ENCODE measurements at regions not wholly inside any gene's neighbourhood (a gene's known extent, or its start where the extent isn't known, plus 50 kb on each side); places are given as distances from the start of the nearest gene placed in this dataset.

DNA sequence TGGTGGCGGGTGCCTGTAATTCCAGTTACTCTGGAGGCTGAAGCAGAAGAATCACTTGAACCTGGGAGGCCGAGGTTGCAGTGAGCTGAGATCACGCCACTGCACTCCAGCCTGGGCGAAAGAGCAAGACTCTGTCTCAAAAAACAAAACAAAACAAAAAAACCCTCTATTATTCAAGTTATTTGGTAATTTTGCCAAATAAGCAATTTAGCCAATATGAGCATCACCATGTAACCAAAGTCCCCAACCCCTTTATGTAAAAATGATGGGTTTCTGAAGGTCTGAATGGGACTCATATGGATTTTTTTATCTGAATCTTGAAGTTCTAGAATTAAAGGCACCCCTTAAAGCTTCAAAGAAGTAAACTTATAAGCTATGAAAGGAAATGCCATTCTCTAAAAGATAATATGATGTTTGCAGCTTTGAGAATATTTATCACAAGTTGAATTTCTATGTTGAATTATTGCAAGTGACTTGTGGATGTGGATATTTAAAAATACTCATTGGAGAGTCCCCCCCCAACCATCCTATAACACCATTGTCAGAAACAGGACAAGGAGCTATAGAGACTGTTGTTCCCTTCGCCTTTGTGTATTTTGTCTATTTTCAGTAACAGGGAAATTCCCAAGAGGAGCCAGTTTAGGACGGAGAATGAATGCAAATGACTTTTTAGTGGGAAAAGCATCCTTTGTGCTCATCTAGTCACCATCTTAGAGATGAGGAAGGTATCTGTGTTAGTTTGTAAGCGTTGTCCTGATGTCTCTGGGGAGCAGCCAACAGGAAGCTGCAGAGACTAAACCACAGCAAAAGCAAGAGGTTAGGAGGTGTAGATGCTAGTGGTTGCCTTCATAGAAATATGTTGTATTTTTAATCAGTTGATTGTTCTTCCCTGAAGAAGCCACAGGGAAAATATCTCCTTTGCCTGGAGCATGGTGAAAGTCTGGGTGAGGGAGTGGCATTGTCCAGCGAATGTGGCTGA is 68.3 kb downstream of the TET3 start:
- Histone ChIP-seq H3K4me3 (ENCODE audit: low read depth in 1 of 3, low read length in 3 of 3) (no peak overlapping the region), H3K36me3 (ENCODE audit: control insufficient read depth in 3 of 3, insufficient read depth in 2 of 3, low read depth in 1 of 3, low read length in 3 of 3) (peaks cover 0 to 30% (median 0%) of the 10 kb centered on the region in 3 donors), H3K4me1 (ENCODE audit: control insufficient read depth in 3 of 3, insufficient read depth in 2 of 3, low read depth in 1 of 3, low read length in 2 of 3) (peaks cover 2 to 13% (median 4%) of the 10 kb centered on the region in 3 donors), H3K27ac (ENCODE audit: low read depth in 1 of 3, low read length in 2 of 3) (no peak overlapping the region), H3K27me3 (ENCODE audit: control insufficient read depth in 3 of 3, insufficient read depth in 3 of 3, low read length in 3 of 3) (no peaks in the 10 kb centered on the region), H3K9me3 (ENCODE audit: control insufficient read depth in 2 of 2, insufficient read depth in 1 of 2, low read depth in 1 of 2, low read length in 1 of 2) (no peaks in the 10 kb centered on the region)
- DNase-seq (no peak), FAIRE-seq (no peak)
- 83 to 90% (median 87%) methylated on average over 8 of the region's 8 CpGs for WGBS, 3 donors

DNA sequence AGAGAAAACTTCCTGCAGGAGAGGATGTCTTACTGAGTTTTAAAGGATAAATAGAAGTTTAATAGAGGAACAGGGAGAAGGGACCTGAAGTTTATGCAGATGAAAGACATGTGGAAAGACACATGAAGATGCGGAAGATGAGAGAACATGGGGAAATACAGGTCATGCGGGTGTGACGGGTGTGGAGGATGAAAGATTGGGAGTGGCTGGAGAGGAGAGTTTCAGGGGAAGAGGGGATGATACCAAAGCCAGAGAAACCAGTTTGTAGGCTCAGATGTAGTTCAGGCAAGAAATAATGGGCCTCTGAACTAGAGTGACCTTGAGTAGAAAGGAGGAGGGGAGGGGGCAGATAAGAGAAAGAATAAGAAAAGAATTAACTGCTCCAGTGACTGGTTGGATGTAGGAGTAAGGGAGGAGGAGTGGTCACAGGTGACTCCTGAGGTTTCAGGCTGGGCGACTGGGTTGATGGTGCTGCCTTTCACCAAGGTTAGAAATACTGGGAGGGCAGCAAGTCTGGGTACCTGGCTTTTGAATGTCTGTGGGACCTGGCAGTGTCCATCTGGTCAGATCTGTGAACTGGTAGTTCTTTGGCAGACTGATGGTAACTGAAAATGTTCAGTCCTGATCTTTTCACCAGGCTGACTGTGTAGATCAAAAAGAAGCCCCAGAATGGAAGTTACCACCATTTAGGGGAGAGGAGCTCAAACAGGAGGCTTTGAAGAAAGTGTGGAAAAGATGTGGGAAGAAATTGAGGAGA is 69.4 kb downstream of the TET3 start:
- no peak for FAIRE-seq
- WGBS, 3 donors = 73 to 84% (median 84%) methylated on average over 4 of the region's 4 CpGs
- no peak for DNase-seq
- Histone ChIP-seq H3K27me3 (ENCODE audit: control insufficient read depth in 3 of 3, insufficient read depth in 3 of 3, low read length in 3 of 3) (no peaks in the 10 kb centered on the region), H3K4me1 (ENCODE audit: control insufficient read depth in 3 of 3, insufficient read depth in 2 of 3, low read depth in 1 of 3, low read length in 2 of 3) (peaks cover 2 to 13% (median 4%) of the 10 kb centered on the region in 3 donors), H3K4me3 (ENCODE audit: low read depth in 1 of 3, low read length in 3 of 3) (no peak overlapping the region), H3K9me3 (ENCODE audit: control insufficient read depth in 2 of 2, insufficient read depth in 1 of 2, low read depth in 1 of 2, low read length in 1 of 2) (no peaks in the 10 kb centered on the region), H3K27ac (ENCODE audit: low read depth in 1 of 3, low read length in 2 of 3) (no peak overlapping the region), H3K36me3 (ENCODE audit: control insufficient read depth in 3 of 3, insufficient read depth in 2 of 3, low read depth in 1 of 3, low read length in 3 of 3) (peaks cover 0 to 20% (median 0%) of the 10 kb centered on the region in 3 donors)

DNA sequence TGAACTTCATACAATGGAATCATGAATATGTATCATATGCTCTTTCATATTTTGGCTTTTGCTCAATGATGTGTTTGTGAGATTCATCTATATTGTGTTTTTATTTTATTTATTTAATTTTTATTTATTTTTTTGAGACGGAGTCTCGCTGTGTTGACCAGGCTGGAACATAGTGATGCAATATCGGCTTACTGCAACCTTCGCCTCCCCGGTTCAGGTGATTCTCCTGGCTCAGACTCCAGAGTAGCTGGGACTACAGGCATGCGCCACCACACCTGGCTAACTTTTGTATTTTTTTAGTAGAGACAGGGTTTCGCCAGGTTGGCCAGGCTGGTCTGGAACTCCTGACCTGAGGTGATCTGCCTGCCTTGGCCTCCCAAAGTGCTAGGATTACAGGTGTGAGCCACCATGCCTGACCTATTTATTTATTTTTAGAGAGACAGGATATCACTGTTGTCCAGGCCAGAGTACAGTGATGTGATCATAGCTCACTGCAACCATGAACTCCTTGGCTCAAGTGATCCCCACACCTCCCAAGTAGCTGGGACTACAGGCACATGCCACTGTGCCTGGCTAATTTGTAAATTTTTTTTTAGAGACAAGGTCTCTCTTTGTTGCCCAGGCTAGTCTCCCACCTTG is 74.5 kb downstream of the TET3 start:
- no peak for DNase-seq
- no peak for FAIRE-seq
- peaks cover 0 to 3% (median 0%) of the 10 kb centered on the region in 3 donors for H3K4me1 ChIP-seq (ENCODE audit: control insufficient read depth in 3 of 3, insufficient read depth in 2 of 3, low read depth in 1 of 3, low read length in 2 of 3)
- H3K9me3 ChIP-seq (ENCODE audit: control insufficient read depth in 2 of 2, insufficient read depth in 1 of 2, low read depth in 1 of 2, low read length in 1 of 2) = no peaks in the 10 kb centered on the region
- 97 to 99% (median 99%) methylated on average over 7 of the region's 7 CpGs for WGBS, 3 donors
- H3K27me3 ChIP-seq (ENCODE audit: control insufficient read depth in 3 of 3, insufficient read depth in 3 of 3, low read length in 3 of 3) = no peaks in the 10 kb centered on the region
- no peak overlapping the region for H3K27ac ChIP-seq (ENCODE audit: low read depth in 1 of 3, low read length in 2 of 3)
- H3K4me3 ChIP-seq (ENCODE audit: low read depth in 1 of 3, low read length in 3 of 3) = no peak overlapping the region
- H3K36me3 ChIP-seq (ENCODE audit: control insufficient read depth in 3 of 3, insufficient read depth in 2 of 3, low read depth in 1 of 3, low read length in 3 of 3) = peaks cover 0 to 14% (median 0%) of the 10 kb centered on the region in 3 donors

DNA sequence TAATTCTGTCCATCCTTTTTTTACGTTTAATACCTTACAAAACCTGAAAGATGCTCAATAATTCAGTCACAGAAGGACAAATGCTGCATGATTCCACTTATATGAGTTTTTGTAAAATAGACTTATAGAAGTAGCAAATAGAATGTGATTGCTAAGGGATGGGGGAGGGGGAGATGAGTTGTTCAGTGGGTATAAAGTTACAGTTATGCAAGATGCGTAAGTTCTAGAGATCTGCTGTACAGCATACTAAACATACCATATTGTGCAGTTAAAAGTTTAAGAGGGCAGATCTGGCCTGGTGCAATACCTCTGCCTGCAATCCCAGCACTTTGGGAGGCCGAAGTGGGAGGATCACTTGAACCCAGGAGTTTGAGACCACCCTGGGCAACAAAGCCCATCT is 78.8 kb downstream of the TET3 start:
- FAIRE-seq (no peak), DNase-seq (no peak)
- Histone ChIP-seq H3K27me3 (ENCODE audit: control insufficient read depth in 3 of 3, insufficient read depth in 3 of 3, low read length in 3 of 3) (no peaks in the 10 kb centered on the region), H3K9me3 (ENCODE audit: control insufficient read depth in 2 of 2, insufficient read depth in 1 of 2, low read depth in 1 of 2, low read length in 1 of 2) (no peaks in the 10 kb centered on the region), H3K27ac (ENCODE audit: low read depth in 1 of 3, low read length in 2 of 3) (no peak overlapping the region), H3K36me3 (ENCODE audit: control insufficient read depth in 3 of 3, insufficient read depth in 2 of 3, low read depth in 1 of 3, low read length in 3 of 3) (peaks cover 0 to 10% (median 0%) of the 10 kb centered on the region in 3 donors), H3K4me3 (ENCODE audit: low read depth in 1 of 3, low read length in 3 of 3) (no peak overlapping the region), H3K4me1 (ENCODE audit: control insufficient read depth in 3 of 3, insufficient read depth in 2 of 3, low read depth in 1 of 3, low read length in 2 of 3) (no peaks in the 10 kb centered on the region)
- WGBS, 3 donors = 95 to 100% (median 96%) methylated on average over 3 of the region's 3 CpGs

DNA sequence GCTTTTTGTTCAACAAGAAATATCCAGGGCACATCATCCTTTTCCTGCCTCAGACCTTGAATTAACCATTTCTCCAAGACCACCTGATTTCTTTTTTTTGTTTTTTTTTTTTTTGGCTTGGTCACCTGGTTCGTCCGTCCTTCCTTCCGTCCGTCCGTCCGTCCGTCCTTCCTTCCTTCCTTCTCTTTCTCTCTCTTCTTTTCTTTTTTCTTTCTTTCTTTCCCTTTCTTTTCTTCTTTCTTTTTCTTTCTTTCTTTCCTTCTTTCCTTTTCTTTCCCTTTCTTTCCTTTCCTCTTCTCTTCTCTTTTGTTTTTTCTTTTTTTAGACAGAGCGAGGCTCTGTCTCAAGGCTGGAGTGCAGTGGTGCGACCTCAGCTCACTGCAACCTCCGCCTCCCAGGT is 80.7 kb downstream of the TET3 start:
- peaks cover 0 to 3% (median 0%) of the 10 kb centered on the region in 3 donors for H3K36me3 ChIP-seq (ENCODE audit: control insufficient read depth in 3 of 3, insufficient read depth in 2 of 3, low read depth in 1 of 3, low read length in 3 of 3)
- WGBS, 3 donors = 86 to 95% (median 91%) methylated on average over 10 of the region's 10 CpGs
- FAIRE-seq (no peak), DNase-seq (no peak)
- no peaks in the 10 kb centered on the region for H3K4me1 ChIP-seq (ENCODE audit: control insufficient read depth in 3 of 3, insufficient read depth in 2 of 3, low read depth in 1 of 3, low read length in 2 of 3)
- no peaks in the 10 kb centered on the region for H3K9me3 ChIP-seq (ENCODE audit: control insufficient read depth in 2 of 2, insufficient read depth in 1 of 2, low read depth in 1 of 2, low read length in 1 of 2)
- H3K4me3 ChIP-seq (ENCODE audit: low read depth in 1 of 3, low read length in 3 of 3) = no peak overlapping the region
- no peaks in the 10 kb centered on the region for H3K27me3 ChIP-seq (ENCODE audit: control insufficient read depth in 3 of 3, insufficient read depth in 3 of 3, low read length in 3 of 3)
- no peak overlapping the region for H3K27ac ChIP-seq (ENCODE audit: low read depth in 1 of 3, low read length in 2 of 3)

DNA sequence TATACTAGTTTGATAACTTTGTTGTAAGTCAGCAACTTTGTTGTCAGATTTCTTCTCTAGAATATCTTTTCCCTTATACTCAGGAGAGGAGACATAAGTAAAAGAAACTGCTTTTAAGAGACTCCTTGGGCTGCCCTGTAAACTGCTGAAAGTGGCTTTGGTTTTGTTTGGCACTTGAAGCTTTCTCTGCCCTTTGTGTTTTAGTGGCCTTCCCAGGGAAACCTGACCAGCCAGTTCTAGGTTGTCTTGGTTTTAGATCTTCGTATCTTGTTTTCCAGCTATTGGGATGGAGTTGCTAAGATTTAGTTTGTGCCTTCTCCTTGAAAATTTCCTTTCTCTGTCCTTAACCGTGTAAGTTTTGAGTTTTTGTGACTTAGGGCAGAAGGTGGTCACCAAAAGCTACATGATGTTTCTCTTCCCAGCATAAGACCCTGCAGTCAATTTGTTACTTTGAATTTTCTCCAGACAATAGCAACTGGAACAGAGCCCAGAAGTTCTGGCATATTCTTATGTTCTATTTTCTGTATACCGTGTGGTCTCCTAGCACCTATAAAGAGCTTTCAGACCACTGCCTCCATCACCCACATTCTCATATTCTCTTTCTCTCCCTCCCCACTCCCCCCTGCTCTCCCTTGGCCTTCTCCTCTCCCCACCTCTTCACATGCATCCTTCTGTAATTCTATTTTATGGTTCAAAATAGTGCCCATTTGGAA is 81.1 kb downstream of the BOLA3 start:
- H3K27me3 ChIP-seq (ENCODE audit: control insufficient read depth in 3 of 3, insufficient read depth in 3 of 3, low read length in 3 of 3) = no peaks in the 10 kb centered on the region
- 67 to 76% (median 74%) methylated on average over 3 of the region's 3 CpGs for WGBS, 3 donors
- no peaks in the 10 kb centered on the region for H3K4me1 ChIP-seq (ENCODE audit: control insufficient read depth in 3 of 3, insufficient read depth in 2 of 3, low read depth in 1 of 3, low read length in 2 of 3)
- H3K4me3 ChIP-seq (ENCODE audit: low read depth in 1 of 3, low read length in 3 of 3) = no peak overlapping the region
- no peak overlapping the region for H3K27ac ChIP-seq (ENCODE audit: low read depth in 1 of 3, low read length in 2 of 3)
- FAIRE-seq = no peak
- H3K9me3 ChIP-seq (ENCODE audit: control insufficient read depth in 2 of 2, insufficient read depth in 1 of 2, low read depth in 1 of 2, low read length in 1 of 2) = no peaks in the 10 kb centered on the region
- H3K36me3 ChIP-seq (ENCODE audit: control insufficient read depth in 3 of 3, insufficient read depth in 2 of 3, low read depth in 1 of 3, low read length in 3 of 3) = peaks cover 0 to 3% (median 0%) of the 10 kb centered on the region in 3 donors
- no peak for DNase-seq

DNA sequence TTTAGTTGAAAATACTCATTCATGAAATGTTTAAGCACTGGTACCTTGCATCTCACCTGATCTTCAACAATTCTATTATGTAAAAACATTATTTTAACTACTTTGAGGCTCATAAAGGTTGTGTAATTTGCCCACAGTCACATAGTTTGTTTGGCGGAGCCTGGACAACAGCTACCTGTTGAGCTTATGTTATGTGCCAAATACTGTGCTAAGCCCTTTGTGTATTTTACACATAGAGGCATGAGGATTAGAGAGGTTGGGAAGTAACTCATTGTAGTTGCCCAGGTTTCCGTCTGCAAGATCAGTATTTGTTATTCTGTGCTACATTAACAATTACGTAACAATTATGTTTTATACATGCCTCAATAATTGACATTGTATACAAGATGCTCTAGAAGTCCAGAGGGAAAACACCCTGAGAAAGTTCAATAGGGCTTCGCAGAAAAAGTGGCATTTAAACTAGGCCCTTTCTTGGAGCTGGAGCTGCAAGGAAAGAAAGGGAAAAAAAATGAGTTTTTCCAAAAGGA is 80.4 kb downstream of the BOLA3 start:
- Histone ChIP-seq H3K4me1 (ENCODE audit: control insufficient read depth in 3 of 3, insufficient read depth in 2 of 3, low read depth in 1 of 3, low read length in 2 of 3) (no peaks in the 10 kb centered on the region), H3K36me3 (ENCODE audit: control insufficient read depth in 3 of 3, insufficient read depth in 2 of 3, low read depth in 1 of 3, low read length in 3 of 3) (peaks cover 0 to 3% (median 0%) of the 10 kb centered on the region in 3 donors), H3K27me3 (ENCODE audit: control insufficient read depth in 3 of 3, insufficient read depth in 3 of 3, low read length in 3 of 3) (no peaks in the 10 kb centered on the region), H3K27ac (ENCODE audit: low read depth in 1 of 3, low read length in 2 of 3) (no peak overlapping the region), H3K4me3 (ENCODE audit: low read depth in 1 of 3, low read length in 3 of 3) (no peak overlapping the region), H3K9me3 (ENCODE audit: control insufficient read depth in 2 of 2, insufficient read depth in 1 of 2, low read depth in 1 of 2, low read length in 1 of 2) (no peaks in the 10 kb centered on the region)
- FAIRE-seq = no peak
- WGBS, 3 donors = 93 to 96% (median 93%) methylated on average over 4 of the region's 4 CpGs
- no peak for DNase-seq

Data from small intestine (tissue), 7 donors.